ENCODE measurements at regions not wholly inside any gene's neighbourhood (a gene's known extent, or its start where the extent isn't known, plus 50 kb on each side); places are given as distances from the start of the nearest gene placed in this dataset.

- DNase-seq (ENCODE audit: low read depth), result no peak
Observed at GRCh38 chr4:148812101-148812500, 369.9 kb upstream of the NR3C2 start.

- no peak for DNase-seq (ENCODE audit: low read depth)
Observed at GRCh38 chr4:148810461-148810860, 368.2 kb upstream of the NR3C2 start.

GRCh38 chr4:148808416-148808815, 366.2 kb upstream of the NR3C2 start:
- no peak for DNase-seq (ENCODE audit: low read depth)

GRCh38 chr4:148800940-148801339, 358.7 kb upstream of the NR3C2 start:
- no peak for DNase-seq (ENCODE audit: low read depth)

- DNase-seq (ENCODE audit: low read depth), result no peak
Observed at GRCh38 chr4:148800336-148800885, 358.2 kb upstream of the NR3C2 start.

- DNase-seq (ENCODE audit: low read depth), result no peak
Observed at GRCh38 chr4:148795156-148795864, 353.1 kb upstream of the NR3C2 start.

- DNase-seq (ENCODE audit: low read depth), result no peak
Observed at GRCh38 chr4:148793221-148793620, 351.0 kb upstream of the NR3C2 start.

- no peak for DNase-seq (ENCODE audit: low read depth)
Observed at GRCh38 chr4:148790691-148791090, 348.5 kb upstream of the NR3C2 start.

GRCh38 chr4:148790246-148790645, 348.0 kb upstream of the NR3C2 start:
- no peak for DNase-seq (ENCODE audit: low read depth)

GRCh38 chr4:148787831-148788477, 345.7 kb upstream of the NR3C2 start:
- no peak for DNase-seq (ENCODE audit: low read depth)

- no peak for DNase-seq (ENCODE audit: low read depth)
Observed at GRCh38 chr4:148787285-148787684, 345.1 kb upstream of the NR3C2 start.

- no peak for DNase-seq (ENCODE audit: low read depth)
Observed at GRCh38 chr4:148786699-148787098, 344.5 kb upstream of the NR3C2 start.

- DNase-seq (ENCODE audit: low read depth), result no peak
Observed at GRCh38 chr4:148782284-148782683, 340.1 kb upstream of the NR3C2 start.

GRCh38 chr4:148780426-148781005, 338.3 kb upstream of the NR3C2 start:
- DNase-seq (ENCODE audit: low read depth), result no peak

GRCh38 chr4:148779771-148780170, 337.6 kb upstream of the NR3C2 start:
- DNase-seq (ENCODE audit: low read depth), result no peak

GRCh38 chr4:148778980-148779675, 336.9 kb upstream of the NR3C2 start:
- DNase-seq (ENCODE audit: low read depth), result no peak

- no peak for DNase-seq (ENCODE audit: low read depth)
Observed at GRCh38 chr4:148776941-148777340, 334.7 kb upstream of the NR3C2 start.

GRCh38 chr4:148774134-148774533, 331.9 kb upstream of the NR3C2 start:
- no peak for DNase-seq (ENCODE audit: low read depth)

- no peak for DNase-seq (ENCODE audit: low read depth)
Observed at GRCh38 chr4:148773313-148773712, 331.1 kb upstream of the NR3C2 start.

- no peak for DNase-seq (ENCODE audit: low read depth)
Observed at GRCh38 chr4:148770848-148771247, 328.6 kb upstream of the NR3C2 start.

GRCh38 chr4:148770377-148770776, 328.2 kb upstream of the NR3C2 start:
- no peak for DNase-seq (ENCODE audit: low read depth)

GRCh38 chr4:148764720-148765119, 322.5 kb upstream of the NR3C2 start:
- DNase-seq (ENCODE audit: low read depth), result no peak

- no peak for DNase-seq (ENCODE audit: low read depth)
Observed at GRCh38 chr4:148757171-148757570, 315.0 kb upstream of the NR3C2 start.
